ENCODE measurements at regions not wholly inside any gene's neighbourhood (a gene's known extent, or its start where the extent isn't known, plus 50 kb on each side); places are given as distances from the start of the nearest gene placed in this dataset.

DNA sequence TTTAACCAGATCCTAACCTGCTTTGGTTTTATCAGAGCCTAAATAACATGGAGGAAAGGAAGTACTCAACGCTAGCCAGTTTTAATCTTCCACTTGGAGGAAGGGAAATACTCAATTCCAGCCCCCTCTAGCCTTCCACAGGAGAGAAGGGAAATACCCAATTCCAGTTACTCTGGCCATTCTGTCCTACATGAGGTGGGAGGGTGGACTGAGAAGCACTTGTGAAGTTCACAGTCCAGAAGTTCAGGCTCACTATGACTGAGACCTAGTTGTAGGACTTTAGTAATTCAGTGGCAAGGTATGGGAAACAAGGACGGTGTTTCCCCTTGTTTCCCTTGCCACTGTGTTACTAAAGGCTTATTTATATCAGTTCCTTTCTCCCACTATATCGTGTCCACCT, 672.0 kb downstream of the RFPL4B start:
- TF ChIP-seq SIN3A (IDR thresholded peaks at IDR 0.05; ENCODE audit: borderline replicate concordance, insufficient read depth, low read length): no peak
- TF ChIP-seq FOXP2 (optimal IDR thresholded peaks at IDR 0.05; ENCODE audit: borderline replicate concordance, extremely low read depth, extremely low read length, insufficient read depth): no peak
- TF ChIP-seq POLR2AphosphoS5 (IDR thresholded peaks at IDR 0.05; ENCODE audit: low read depth, low read length): no peak
- TF ChIP-seq, protein P1, sequence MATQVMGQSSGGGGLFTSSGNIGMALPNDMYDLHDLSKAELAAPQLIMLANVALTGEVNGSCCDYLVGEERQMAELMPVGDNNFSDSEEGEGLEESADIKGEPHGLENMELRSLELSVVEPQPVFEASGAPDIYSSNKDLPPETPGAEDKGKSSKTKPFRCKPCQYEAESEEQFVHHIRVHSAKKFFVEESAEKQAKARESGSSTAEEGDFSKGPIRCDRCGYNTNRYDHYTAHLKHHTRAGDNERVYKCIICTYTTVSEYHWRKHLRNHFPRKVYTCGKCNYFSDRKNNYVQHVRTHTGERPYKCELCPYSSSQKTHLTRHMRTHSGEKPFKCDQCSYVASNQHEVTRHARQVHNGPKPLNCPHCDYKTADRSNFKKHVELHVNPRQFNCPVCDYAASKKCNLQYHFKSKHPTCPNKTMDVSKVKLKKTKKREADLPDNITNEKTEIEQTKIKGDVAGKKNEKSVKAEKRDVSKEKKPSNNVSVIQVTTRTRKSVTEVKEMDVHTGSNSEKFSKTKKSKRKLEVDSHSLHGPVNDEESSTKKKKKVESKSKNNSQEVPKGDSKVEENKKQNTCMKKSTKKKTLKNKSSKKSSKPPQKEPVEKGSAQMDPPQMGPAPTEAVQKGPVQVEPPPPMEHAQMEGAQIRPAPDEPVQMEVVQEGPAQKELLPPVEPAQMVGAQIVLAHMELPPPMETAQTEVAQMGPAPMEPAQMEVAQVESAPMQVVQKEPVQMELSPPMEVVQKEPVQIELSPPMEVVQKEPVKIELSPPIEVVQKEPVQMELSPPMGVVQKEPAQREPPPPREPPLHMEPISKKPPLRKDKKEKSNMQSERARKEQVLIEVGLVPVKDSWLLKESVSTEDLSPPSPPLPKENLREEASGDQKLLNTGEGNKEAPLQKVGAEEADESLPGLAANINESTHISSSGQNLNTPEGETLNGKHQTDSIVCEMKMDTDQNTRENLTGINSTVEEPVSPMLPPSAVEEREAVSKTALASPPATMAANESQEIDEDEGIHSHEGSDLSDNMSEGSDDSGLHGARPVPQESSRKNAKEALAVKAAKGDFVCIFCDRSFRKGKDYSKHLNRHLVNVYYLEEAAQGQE (IDR thresholded peaks at IDR 0.05; ENCODE audit: insufficient read depth in 1 of 2, low read depth in 2 of 2, low read length in 2 of 2): no peak

DNA sequence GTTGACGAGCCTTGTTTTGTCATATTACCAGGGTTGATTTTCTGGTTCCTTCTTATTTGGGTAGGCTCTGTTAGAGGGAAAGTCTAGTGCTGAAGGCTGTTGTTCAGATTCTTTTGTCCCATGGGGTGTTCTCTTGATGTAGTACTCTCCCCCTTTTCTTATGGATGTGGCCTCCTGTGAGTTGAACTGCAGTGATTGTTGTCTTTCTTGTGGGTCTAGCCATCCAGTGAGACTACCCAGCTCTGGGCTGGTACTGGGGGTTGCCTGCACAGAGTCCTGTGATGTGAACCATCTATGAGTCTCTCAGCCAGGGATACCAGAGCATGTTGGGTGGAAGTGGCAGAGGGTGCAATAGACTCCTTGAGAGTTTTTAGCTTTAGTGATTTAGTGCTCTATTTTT, 680.6 kb downstream of the RFPL4B start:
- TF ChIP-seq, protein P1 (IDR thresholded peaks at IDR 0.05; ENCODE audit: insufficient read depth in 1 of 2, low read depth in 2 of 2, low read length in 2 of 2): no peak
- TF ChIP-seq SIN3A (IDR thresholded peaks at IDR 0.05; ENCODE audit: borderline replicate concordance, insufficient read depth, low read length): no peak
- TF ChIP-seq TAF1 (IDR thresholded peaks at IDR 0.05; ENCODE audit: borderline replicate concordance, insufficient read depth, low read length): no peak
- no peak for TF ChIP-seq POLR2AphosphoS5 (IDR thresholded peaks at IDR 0.05; ENCODE audit: low read depth, low read length)

DNA sequence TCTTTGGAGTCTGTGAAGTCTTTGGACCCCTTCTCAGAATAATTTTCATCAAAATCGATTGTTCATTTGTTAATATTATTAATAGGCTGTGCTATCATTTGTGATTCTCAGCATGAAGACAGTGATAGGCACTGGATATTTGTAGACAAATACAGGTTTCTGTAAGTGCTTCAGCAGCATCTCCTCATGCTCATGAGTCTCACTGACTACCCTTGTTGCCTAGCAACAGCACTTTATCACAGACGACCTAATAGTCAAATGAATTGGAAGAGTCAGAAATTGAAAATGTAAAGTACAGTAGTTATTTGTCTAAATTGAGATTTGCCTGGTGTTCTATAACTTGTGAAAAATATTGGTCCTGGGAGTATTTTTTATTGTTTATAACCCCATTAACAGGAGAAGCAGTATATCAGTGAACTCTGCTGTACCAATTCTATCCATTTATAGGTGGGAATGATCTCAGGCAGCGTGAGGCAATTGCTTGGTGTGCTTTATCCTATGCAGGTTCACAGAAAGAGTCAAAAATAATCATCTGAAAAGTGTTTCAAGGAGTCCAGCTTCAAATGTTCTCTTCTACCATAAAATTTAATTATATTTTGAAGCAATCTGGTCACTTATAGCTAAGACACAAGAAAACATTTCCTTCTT, 684.6 kb downstream of the RFPL4B start:
- no peak for TF ChIP-seq TAF1 (IDR thresholded peaks at IDR 0.05; ENCODE audit: borderline replicate concordance, insufficient read depth, low read length)
- TF ChIP-seq, protein P1 (IDR thresholded peaks at IDR 0.05; ENCODE audit: insufficient read depth in 1 of 2, low read depth in 2 of 2, low read length in 2 of 2): no peak

DNA sequence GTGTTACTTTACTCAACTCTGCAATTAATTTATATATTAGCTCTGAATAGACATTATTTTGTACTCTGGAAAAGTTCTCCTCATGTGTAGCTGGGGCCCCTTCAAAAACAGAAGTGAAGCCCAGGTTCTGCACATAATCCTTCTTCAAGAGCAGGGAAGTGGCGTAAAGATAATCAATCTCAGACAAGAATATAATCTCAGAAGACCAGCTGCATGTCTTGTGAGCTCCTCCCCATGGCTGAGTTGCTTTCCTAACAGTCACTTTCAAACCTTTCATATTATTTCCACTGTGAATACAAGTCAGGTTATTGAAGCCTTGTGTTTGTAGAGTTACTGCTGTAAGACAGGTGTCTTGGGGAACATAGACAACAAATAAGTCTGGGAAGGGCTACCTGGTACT, 691.9 kb downstream of the RFPL4B start:
- no peak for TF ChIP-seq POLR2AphosphoS5 (IDR thresholded peaks at IDR 0.05; ENCODE audit: low read depth, low read length)
- TF ChIP-seq SIN3A (IDR thresholded peaks at IDR 0.05; ENCODE audit: borderline replicate concordance, insufficient read depth, low read length): no peak
- TF ChIP-seq, protein P1 (IDR thresholded peaks at IDR 0.05; ENCODE audit: insufficient read depth in 1 of 2, low read depth in 2 of 2, low read length in 2 of 2): no peak
- no peak for TF ChIP-seq FOXP2 (optimal IDR thresholded peaks at IDR 0.05; ENCODE audit: borderline replicate concordance, extremely low read depth, extremely low read length, insufficient read depth)
- no peak for TF ChIP-seq TAF1 (IDR thresholded peaks at IDR 0.05; ENCODE audit: borderline replicate concordance, insufficient read depth, low read length)

DNA sequence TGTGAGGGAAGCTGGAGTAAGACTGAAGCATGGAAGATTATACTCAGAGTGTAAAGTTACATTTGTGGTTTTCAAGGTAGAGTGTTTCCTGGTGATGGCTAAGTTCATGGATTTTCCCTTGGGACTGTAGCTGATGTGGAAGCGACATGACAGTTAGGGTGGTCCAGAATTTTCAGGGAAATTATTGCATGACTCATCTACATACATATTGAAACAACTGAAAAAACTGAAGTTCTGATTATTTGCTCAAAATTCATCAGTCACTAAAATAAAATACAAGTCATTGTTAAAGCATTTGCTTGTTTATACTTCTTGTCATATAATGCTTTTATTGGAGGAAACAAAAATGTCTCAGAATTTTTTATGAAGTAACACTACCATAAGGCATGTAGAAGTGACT, 700.0 kb downstream of the RFPL4B start:
- TF ChIP-seq FOXP2 (optimal IDR thresholded peaks at IDR 0.05; ENCODE audit: borderline replicate concordance, extremely low read depth, extremely low read length, insufficient read depth) (no peak), POLR2AphosphoS5 (IDR thresholded peaks at IDR 0.05; ENCODE audit: low read depth, low read length) (no peak), TAF1 (IDR thresholded peaks at IDR 0.05; ENCODE audit: borderline replicate concordance, insufficient read depth, low read length) (no peak), SIN3A (IDR thresholded peaks at IDR 0.05; ENCODE audit: borderline replicate concordance, insufficient read depth, low read length) (no peak)
- TF ChIP-seq, protein P1 (IDR thresholded peaks at IDR 0.05; ENCODE audit: insufficient read depth in 1 of 2, low read depth in 2 of 2, low read length in 2 of 2): no peak
